ENCODE measurements at regions not wholly inside any gene's neighbourhood (a gene's known extent, or its start where the extent isn't known, plus 50 kb on each side); places are given as distances from the start of the nearest gene placed in this dataset.

DNA sequence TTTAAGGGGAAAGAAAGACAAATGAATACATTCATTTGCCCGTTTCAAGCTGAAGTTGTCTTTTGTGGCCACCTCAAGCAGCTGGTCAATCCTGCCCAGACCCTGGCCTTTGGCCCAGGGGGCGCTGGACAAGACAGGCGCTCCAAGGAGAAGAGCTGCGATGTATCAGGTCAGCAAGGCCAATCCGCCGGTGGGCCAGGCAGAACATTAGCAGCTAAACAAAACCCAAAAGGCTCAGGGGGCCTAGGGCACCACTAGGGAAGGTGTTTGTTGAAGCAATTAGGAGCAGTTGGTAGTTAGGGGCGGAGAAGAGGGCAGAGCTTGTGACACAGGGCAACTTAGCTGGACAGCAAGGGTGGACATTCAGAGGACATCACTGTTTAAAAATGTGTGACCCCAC, 60.8 kb upstream of the TMEM33 start:
- no peaks in the 10 kb centered on the region for H3K4me1 ChIP-seq (replicated peaks in 1 of 2)
- H3K27me3 ChIP-seq: peaks cover 30% of the 10 kb centered on the region
- intact Hi-C loops (cut with DNase I): no loop called here
- H3K9me3 ChIP-seq (replicated peaks in 1 of 3): no peaks in the 10 kb centered on the region
- DNase-seq: no peak
- TF ChIP-seq, protein P1, sequence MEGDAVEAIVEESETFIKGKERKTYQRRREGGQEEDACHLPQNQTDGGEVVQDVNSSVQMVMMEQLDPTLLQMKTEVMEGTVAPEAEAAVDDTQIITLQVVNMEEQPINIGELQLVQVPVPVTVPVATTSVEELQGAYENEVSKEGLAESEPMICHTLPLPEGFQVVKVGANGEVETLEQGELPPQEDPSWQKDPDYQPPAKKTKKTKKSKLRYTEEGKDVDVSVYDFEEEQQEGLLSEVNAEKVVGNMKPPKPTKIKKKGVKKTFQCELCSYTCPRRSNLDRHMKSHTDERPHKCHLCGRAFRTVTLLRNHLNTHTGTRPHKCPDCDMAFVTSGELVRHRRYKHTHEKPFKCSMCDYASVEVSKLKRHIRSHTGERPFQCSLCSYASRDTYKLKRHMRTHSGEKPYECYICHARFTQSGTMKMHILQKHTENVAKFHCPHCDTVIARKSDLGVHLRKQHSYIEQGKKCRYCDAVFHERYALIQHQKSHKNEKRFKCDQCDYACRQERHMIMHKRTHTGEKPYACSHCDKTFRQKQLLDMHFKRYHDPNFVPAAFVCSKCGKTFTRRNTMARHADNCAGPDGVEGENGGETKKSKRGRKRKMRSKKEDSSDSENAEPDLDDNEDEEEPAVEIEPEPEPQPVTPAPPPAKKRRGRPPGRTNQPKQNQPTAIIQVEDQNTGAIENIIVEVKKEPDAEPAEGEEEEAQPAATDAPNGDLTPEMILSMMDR (IDR thresholded peaks at IDR 0.05): no peak
- TF ChIP-seq POLR2A (IDR thresholded peaks at IDR 0.05): no peak
- no peaks in the 10 kb centered on the region for H3K36me3 ChIP-seq (replicated peaks in 1 of 2)
- peak overlapping the region in 1 of 5 donors; percentile 21 for H3K27ac ChIP-seq
- WGBS, 4 donors: 68 to 79% (median 74%) methylated on average over 7 of the region's 7 CpGs
- no peak overlapping the region for H3K4me3 ChIP-seq

GRCh38 chr4:41873380-41874295, 61.6 kb upstream of the TMEM33 start:
- Histone ChIP-seq H3K4me3 (no peak overlapping the region), H3K27me3 (peaks cover 23% of the 10 kb centered on the region), H3K4me1 (replicated peaks in 1 of 2) (no peaks in the 10 kb centered on the region), H3K9me3 (replicated peaks in 1 of 3) (no peaks in the 10 kb centered on the region), H3K27ac (peak overlapping the region in 1 of 5 donors; percentile 73), H3K36me3 (replicated peaks in 1 of 2) (no peaks in the 10 kb centered on the region)
- peak in 1 of 7 donors; percentile 82 for DNase-seq
- 30 to 41% (median 38%) methylated on average over 32 to 42 of the region's 42 CpGs for WGBS, 4 donors
- intact Hi-C loops (cut with DNase I): no loop called here
- no peak for TF ChIP-seq POLR2A (IDR thresholded peaks at IDR 0.05)
- TF ChIP-seq, protein P1 (IDR thresholded peaks at IDR 0.05): no peak

- Histone ChIP-seq H3K4me3 (no peak overlapping the region), H3K36me3 (replicated peaks in 1 of 2) (no peaks in the 10 kb centered on the region), H3K27me3 (peaks cover 44% of the 10 kb centered on the region), H3K4me1 (replicated peaks in 1 of 2) (peaks cover 0 to 9% of the 10 kb centered on the region in 2 donors), H3K9me3 (replicated peaks in 1 of 3) (no peaks in the 10 kb centered on the region), H3K27ac (no peak overlapping the region)
- TF ChIP-seq POLR2A (IDR thresholded peaks at IDR 0.05): no peak
- TF ChIP-seq, protein P1 (IDR thresholded peaks at IDR 0.05): no peak
- 77 to 83% (median 80%) methylated on average over 4 of the region's 4 CpGs for WGBS, 4 donors
- DNase-seq: no peak
- intact Hi-C loops (cut with DNase I): no loop called here
These were observed 65.2 kb upstream of the TMEM33 start for GRCh38 chr4:41870035-41870434.

- no peak for DNase-seq
- peak overlapping the region in 1 of 5 donors; percentile 33 for H3K27ac ChIP-seq
- no peaks in the 10 kb centered on the region for H3K36me3 ChIP-seq (replicated peaks in 1 of 2)
- peak overlapping the region in 1 of 4 donors; percentile 23 for H3K4me3 ChIP-seq
- intact Hi-C loops (cut with DNase I): no loop called here
- no peaks in the 10 kb centered on the region for H3K9me3 ChIP-seq (replicated peaks in 1 of 3)
- WGBS, 4 donors: 12 to 26% (median 18%) methylated on average over 21 to 55 of the region's 55 CpGs
- peaks cover 0 to 9% of the 10 kb centered on the region in 2 donors for H3K4me1 ChIP-seq (replicated peaks in 1 of 2)
- peaks cover 34% of the 10 kb centered on the region for H3K27me3 ChIP-seq
- TF ChIP-seq POLR2A (IDR thresholded peaks at IDR 0.05): no peak
- TF ChIP-seq, protein P1 (IDR thresholded peaks at IDR 0.05): no peak
These were observed 68.2 kb upstream of the TMEM33 start for GRCh38 chr4:41866799-41867677.
